Type B pancreatic cell (in vitro differentiated cells): ENCODE measurements at regions not wholly inside any gene's neighbourhood (a gene's known extent, or its start where the extent isn't known, plus 50 kb on each side); places are given as distances from the start of the nearest gene placed in this dataset.

Source experiments
- DNase-seq: peaks from one replicate; pipeline ENCODE4 v3.0.0; 2021; ENCODE audit warnings: mixed read lengths; ENCODE audit not compliant: unreplicated experiment; ENCODE audit errors: extremely low spot score
- H3K27ac Mint-ChIP-seq: 2 replicates; pipeline ENCODE4 v1.8.0; 2021; ENCODE audit warnings: mild to moderate bottlenecking, mixed read lengths
- H3K27me3 Mint-ChIP-seq: 2 replicates; pipeline ENCODE4 v1.8.0; 2021; ENCODE audit warnings: mixed read lengths
- H3K36me3 Mint-ChIP-seq: 2 replicates; pipeline ENCODE4 v1.8.0; 2021; ENCODE audit warnings: mixed read lengths
- H3K4me1 Mint-ChIP-seq: one replicate; pipeline ENCODE4 v1.8.0; 2021; ENCODE audit warnings: mixed read lengths; ENCODE audit not compliant: unreplicated experiment
- H3K4me3 Mint-ChIP-seq: 2 replicates; pipeline ENCODE4 v1.8.0; 2021; ENCODE audit warnings: mild to moderate bottlenecking, mixed read lengths
- H3K9me3 Mint-ChIP-seq: 2 replicates; pipeline ENCODE4 v1.8.0; 2021; ENCODE audit warnings: mixed read lengths
- TF ChIP-seq, protein P1 (sequence below): fragments of 200-600 bp; sonication (generic); conservative IDR thresholded peaks from 2 replicates; pipeline ENCODE4 v1.5.0; 2021; ENCODE audit warnings: antibody characterized with exemption, mild to moderate bottlenecking

DNA sequence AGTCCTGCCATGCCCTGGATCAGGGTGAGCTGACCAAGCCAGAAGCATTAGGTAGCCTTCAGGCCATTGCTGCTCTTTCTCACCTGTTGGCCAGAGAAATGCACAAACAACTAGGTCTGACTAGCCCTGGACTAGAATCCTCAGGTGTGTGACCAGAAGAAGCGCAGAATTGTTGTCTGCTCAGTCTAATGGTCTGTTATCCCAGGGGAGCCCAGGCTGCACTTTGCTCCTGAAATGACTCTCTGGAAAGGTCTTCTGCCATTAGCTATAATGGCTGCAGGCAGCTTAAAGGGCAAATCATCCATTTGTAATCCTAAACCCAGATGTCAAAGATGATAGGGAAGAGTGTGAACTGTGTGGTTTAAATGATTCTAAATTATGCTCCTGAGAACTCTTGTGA, 246.1 kb downstream of the NFKBIZ start:
- TF ChIP-seq, protein P1, sequence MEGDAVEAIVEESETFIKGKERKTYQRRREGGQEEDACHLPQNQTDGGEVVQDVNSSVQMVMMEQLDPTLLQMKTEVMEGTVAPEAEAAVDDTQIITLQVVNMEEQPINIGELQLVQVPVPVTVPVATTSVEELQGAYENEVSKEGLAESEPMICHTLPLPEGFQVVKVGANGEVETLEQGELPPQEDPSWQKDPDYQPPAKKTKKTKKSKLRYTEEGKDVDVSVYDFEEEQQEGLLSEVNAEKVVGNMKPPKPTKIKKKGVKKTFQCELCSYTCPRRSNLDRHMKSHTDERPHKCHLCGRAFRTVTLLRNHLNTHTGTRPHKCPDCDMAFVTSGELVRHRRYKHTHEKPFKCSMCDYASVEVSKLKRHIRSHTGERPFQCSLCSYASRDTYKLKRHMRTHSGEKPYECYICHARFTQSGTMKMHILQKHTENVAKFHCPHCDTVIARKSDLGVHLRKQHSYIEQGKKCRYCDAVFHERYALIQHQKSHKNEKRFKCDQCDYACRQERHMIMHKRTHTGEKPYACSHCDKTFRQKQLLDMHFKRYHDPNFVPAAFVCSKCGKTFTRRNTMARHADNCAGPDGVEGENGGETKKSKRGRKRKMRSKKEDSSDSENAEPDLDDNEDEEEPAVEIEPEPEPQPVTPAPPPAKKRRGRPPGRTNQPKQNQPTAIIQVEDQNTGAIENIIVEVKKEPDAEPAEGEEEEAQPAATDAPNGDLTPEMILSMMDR, result no peak
- Mint-ChIP-seq H3K4me1 (peaks cover 22% of the 10 kb centered on the region), H3K27ac (no peak overlapping the region), H3K9me3 (peaks cover 5% of the 10 kb centered on the region), H3K4me3 (no peak overlapping the region), H3K27me3 (no peaks in the 10 kb centered on the region), H3K36me3 (no peaks in the 10 kb centered on the region)
- no peak for DNase-seq

DNA sequence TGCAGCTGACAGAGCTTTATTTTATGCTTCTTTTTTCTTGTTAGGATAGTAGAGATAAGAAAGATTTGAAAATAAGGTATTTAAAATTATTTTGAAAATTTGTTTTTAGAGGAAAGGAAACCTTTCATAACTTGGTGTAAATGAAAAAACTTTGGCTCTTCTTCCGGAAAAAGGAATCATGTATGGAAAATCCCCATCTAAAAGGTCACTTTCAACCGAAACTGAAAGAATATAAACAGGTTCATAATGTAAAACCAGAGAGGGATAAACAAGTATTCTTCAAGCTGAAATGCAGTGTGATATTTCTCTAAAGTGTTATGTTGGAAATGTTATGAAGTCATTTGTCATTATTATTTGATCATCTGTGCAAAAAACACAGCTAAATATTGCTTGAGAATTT, 246.8 kb downstream of the NFKBIZ start:
- Mint-ChIP-seq H3K36me3 (no peaks in the 10 kb centered on the region), H3K27ac (no peak overlapping the region), H3K9me3 (peaks cover 5% of the 10 kb centered on the region), H3K4me3 (no peak overlapping the region), H3K27me3 (no peaks in the 10 kb centered on the region), H3K4me1 (peaks cover 15% of the 10 kb centered on the region)
- no peak for DNase-seq
- TF ChIP-seq, protein P1, result no peak

DNA sequence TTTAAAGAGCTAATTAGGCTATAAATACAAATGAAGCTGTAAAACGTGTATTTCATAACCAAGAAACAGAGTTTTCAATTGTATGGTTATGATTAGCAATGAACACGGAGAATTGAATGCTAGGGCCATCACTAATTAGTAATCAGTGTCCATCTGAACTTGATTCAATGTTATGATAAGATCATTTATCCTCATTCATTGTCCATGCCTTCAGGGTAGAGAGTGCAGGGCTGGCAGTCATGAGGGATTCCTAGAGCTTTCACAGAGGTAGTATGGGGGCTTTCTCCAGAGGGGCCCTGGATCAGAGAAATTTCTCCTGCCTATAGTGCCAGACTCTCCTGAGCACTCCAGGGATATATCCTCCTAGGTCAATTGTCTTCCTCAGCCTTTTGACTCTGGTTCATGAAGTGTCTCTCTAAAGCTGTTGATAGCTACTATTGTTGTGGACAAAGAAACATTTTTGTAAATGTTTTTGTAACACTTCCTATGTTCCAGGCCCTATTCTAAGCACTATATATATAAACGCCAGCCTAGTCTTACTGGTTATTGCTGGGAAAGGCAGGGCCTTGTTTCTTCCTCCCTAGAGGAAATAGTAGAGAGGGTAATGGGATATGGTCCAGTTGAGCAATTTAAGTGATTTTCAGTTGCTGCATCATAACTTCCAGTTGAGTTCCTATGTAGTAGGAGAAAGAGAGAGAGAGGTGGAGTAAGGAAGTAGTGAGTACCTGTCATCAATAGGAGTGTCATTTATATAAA, 249.0 kb downstream of the NFKBIZ start:
- TF ChIP-seq, protein P1, result no peak
- DNase-seq, result no peak
- Mint-ChIP-seq H3K4me1 (peaks cover 14% of the 10 kb centered on the region), H3K9me3 (no peaks in the 10 kb centered on the region), H3K27ac (no peak overlapping the region), H3K27me3 (no peaks in the 10 kb centered on the region), H3K36me3 (no peaks in the 10 kb centered on the region), H3K4me3 (no peak overlapping the region)

DNA sequence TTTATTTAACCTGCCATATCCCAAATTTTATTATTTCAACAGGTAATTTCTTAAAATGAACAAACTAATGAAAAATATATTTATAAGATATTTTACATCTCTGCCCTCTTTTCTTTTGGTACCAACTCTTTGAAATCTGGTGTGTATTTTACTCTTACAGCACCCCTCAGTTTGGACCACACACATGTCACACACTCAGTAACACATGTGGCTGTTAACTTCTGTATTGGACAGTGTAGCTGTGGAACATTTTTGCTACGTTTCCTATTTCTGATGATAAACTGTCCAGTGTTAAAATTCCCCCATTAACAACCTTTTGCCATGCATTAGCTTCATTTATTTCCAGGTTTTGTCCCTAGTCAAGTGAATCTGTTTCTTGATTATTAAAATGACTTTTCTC, 250.6 kb downstream of the NFKBIZ start:
- Mint-ChIP-seq H3K9me3 (no peaks in the 10 kb centered on the region), H3K36me3 (no peaks in the 10 kb centered on the region), H3K27ac (no peak overlapping the region), H3K4me3 (no peak overlapping the region), H3K4me1 (peaks cover 9% of the 10 kb centered on the region), H3K27me3 (no peaks in the 10 kb centered on the region)
- no peak for DNase-seq
- TF ChIP-seq, protein P1, result no peak

DNA sequence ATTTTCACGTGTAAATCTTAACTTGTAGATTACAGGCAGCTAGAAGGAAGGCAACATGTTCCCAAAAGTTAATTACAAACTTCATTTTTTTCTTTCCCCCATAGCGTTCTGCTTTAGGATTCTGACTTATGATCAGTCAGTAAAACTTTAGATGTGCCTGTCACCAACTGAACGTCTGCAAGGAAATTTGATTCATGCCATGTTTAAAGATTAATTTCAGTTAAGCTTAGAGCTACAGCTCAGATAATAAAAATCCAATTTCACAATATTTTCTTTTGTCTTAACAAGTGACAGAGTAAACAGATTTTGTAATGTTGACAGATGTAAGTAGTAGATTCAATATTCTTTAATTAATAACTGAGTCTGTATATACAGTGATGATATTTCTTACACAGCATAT, 253.1 kb downstream of the NFKBIZ start:
- TF ChIP-seq, protein P1, result no peak
- Mint-ChIP-seq H3K27ac (no peak overlapping the region), H3K4me3 (no peak overlapping the region), H3K36me3 (no peaks in the 10 kb centered on the region), H3K27me3 (no peaks in the 10 kb centered on the region), H3K4me1 (no peaks in the 10 kb centered on the region), H3K9me3 (no peaks in the 10 kb centered on the region)
- no peak for DNase-seq
